ENCODE measurements at regions not wholly inside any gene's neighbourhood (a gene's known extent, or its start where the extent isn't known, plus 50 kb on each side); places are given as distances from the start of the nearest gene placed in this dataset.
"Not testable (repeated sequence)": the region's sequence is repeated elsewhere in the genome, so short reads cannot be mapped to it uniquely, and the experiment has no call there.

DNA sequence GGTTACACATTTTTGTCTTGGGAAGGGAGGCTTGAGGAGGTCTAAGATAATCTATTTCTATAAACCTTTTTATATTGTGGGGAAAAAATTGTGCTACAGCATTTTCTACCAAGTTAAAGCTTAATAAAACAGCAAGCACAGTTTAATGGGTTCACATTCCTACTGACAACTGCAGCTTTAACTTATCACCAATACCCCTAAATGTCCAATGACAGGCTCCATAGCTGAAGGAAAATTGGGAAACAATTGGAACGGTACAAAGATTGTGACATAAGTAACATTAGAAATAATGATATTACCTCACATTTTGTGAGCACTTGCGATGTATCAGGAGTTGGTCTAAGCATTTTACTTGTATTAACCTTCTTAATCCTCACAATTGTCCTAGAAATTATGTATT lies 79.5 kb upstream of the HAPLN1 start:
- FAIRE-seq = no peak

DNA sequence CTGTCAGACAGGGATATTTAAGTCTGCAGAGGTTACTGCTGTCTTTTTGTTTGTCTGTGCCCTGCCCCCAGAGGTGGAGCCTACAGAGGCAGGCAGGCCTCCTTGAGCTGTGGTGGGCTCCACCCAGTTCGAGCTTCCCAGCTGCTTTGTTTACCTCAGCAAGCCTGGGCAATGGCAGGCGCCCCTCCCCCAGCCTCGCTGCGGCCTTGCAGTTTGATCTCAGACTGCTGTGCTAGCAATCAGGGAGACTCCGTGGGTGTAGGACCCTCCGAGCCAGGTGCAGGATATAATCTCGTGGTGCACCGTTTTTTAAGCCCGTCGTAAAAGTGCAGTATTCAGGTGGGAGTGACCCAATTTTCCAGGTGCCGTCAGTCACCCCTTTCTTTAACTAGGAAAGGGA lies 78.4 kb upstream of the HAPLN1 start:
- not testable (repeated sequence) for FAIRE-seq

DNA sequence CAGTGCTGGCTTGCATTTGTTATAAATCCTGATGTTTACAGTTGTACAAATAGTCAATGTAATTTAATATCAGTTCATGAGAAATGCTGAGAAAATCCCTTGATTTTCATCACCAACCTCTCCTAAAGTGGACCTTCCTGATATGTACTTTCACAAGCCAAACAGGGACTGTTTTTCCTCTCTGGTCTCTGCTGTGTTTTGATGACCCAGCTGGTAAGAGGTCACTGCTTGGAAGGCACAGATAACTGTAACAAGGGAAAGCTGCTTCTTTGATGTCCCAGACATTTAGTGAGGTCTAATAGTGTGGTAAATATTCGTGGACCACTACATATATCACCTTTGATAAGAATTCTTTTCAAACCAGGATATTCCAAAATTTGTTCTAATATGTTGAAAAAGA lies 68.7 kb upstream of the HAPLN1 start:
- no peak for FAIRE-seq

DNA sequence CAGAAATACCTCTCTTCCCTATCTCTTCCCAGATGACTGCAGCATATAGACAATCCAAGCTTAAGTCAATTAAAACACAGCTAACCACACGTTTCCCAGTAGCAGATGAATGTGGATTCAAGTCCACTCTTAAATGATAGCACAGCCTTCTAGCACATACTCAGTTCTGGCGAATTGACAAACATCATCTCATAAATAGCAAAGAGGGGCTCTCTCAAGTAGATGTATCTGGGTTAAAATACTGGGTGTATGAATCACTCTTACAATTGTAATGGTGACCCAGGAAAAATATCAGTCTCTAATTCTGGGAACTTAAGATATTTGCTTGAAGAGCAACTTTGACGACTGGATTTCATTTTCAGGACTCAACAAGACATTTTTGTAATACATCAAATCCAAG lies 67.0 kb upstream of the HAPLN1 start:
- no peak for FAIRE-seq

DNA sequence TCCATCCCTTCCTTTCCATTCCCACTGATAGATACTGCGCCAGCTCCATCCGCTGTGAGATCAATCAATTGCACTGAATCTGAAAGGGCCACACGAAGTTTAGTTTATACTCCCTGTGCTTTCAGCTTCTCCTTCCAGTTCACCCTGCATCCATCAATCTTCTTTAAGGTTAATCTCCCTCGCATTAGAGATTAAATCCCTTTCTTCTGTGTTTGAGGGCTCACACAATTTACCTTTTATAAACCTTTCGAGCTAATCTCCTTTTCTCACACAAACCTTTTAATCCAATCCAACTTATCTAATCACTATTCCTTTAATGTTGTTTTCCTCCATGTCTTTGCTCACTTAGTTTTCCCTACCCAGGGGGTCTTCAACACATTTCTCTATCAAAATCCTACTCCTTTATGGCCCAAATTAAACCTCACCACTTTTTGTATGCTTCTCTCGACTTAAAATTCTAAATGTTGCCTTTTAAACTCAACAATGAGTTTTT lies 64.6 kb upstream of the HAPLN1 start:
- FAIRE-seq = no peak

DNA sequence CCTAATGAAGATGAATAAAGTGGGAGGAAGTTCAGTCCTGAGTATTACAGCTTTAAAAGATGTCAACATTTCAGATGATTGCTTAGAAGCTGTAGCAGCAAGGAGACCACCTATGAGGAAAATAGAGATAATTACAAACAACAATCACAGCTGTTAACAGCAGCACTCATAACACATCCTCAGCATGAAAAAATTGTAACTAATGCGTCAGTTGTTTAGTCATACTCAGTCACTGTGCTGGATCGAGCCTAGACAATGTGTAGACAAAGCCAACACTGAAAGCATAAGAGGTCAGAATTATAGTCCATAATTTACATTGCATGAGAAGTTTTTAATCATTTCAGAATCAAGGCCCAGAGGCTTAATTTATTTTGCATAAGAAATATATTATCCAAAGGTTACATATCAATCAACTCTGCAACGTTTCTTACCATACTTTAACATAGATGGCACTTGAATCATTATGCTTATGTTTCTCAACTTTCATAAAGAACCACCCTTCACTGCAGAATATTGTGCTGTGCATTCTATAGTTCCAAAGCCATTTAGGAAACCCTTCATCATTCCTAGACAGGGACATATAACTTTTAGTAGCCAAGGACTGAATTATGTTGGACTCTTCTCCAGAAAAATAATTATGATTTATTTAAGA lies 60.2 kb upstream of the HAPLN1 start:
- no peak for FAIRE-seq

DNA sequence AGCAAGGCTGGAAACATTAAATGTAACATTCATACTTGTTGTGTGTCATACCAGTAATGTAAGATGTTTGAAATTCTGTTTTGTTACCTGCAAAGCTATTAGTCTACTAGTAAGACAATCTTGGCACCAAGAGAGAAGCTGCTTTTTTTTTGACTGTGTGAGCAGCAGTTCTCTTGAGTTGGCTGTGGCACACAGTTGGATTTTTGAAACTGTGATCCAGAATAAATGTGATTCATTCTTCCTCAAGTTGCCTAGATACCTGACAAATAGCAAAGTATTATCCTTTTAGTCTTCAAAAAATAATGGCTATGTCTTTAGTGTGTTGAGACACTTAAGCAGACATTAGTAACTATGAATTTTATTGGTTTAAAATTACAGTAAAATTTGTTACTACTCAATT lies 57.2 kb upstream of the HAPLN1 start:
- FAIRE-seq = peak; percentile 58

DNA sequence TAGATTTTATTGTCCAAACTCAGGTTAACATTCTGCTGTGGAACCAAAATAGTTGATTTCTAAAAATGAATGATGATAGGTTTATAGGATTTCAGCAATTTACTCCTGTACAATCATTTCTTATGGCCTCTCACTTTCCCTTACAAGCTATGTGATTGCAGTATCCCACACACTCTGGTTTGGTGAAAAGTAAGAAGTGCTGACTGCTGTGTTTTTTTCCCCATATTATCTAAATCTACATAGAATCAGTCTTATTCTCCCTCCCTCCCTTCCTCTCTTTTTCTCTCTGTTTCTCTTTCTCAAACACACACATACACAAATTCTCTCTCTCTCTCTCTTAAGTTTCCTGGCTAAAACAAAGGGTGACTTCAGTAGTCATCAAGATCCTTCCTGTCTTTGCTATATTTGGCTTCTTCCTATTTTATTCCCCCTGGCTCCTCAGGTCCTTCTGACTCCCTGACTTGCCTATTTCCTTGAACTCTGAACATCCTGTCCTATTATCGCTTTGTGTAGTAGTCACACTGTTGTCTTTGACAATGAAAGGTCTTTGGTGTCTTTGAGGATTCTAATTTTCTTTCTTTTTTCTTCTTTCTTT lies 55.9 kb upstream of the HAPLN1 start:
- no peak for FAIRE-seq

Data from islet of Langerhans (tissue), 1 donor.